ENCODE measurements at regions not wholly inside any gene's neighbourhood (a gene's known extent, or its start where the extent isn't known, plus 50 kb on each side); places are given as distances from the start of the nearest gene placed in this dataset.

GRCh38 chr6:84357631-84358030 is 130.2 kb upstream of the CEP162 start:
- no peak for DNase-seq (ENCODE audit: low spot score in 2 of 2, unreplicated experiment in 2 of 2)
- H3K36me3 Mint-ChIP-seq = no peaks in the 10 kb centered on the region

GRCh38 chr6:84356907-84357306 is 129.5 kb upstream of the CEP162 start:
- Mint-ChIP-seq H3K4me1 (peaks cover 20% of the 10 kb centered on the region), H3K36me3 (no peaks in the 10 kb centered on the region), H3K4me3 (no peak overlapping the region), H3K27ac (no peak overlapping the region), H3K9me3 (peaks cover 4% of the 10 kb centered on the region), H3K27me3 (ENCODE audit: low read depth) (peaks cover 30% of the 10 kb centered on the region)
- TF ChIP-seq CTCF (IDR thresholded peaks at IDR 0.05; ENCODE audit: unreplicated experiment) = no peak
- DNase-seq (ENCODE audit: low spot score in 2 of 2, unreplicated experiment in 2 of 2) = no peak

More at GRCh38 chr6:84357631-84358030, 130.2 kb upstream of the CEP162 start:
- peaks cover 4% of the 10 kb centered on the region for H3K9me3 Mint-ChIP-seq
- no peak overlapping the region for H3K4me3 Mint-ChIP-seq
- peaks cover 29% of the 10 kb centered on the region for H3K27me3 Mint-ChIP-seq (ENCODE audit: low read depth)
- peaks cover 19% of the 10 kb centered on the region for H3K4me1 Mint-ChIP-seq
- no peak for TF ChIP-seq CTCF (IDR thresholded peaks at IDR 0.05; ENCODE audit: unreplicated experiment)
- no peak overlapping the region for H3K27ac Mint-ChIP-seq

- no peak for TF ChIP-seq CTCF (IDR thresholded peaks at IDR 0.05; ENCODE audit: unreplicated experiment)
- Mint-ChIP-seq H3K27ac (peak overlapping the region; percentile 20), H3K36me3 (no peaks in the 10 kb centered on the region), H3K4me3 (no peak overlapping the region), H3K9me3 (peaks cover 4% of the 10 kb centered on the region), H3K4me1 (peaks cover 25% of the 10 kb centered on the region), H3K27me3 (ENCODE audit: low read depth) (peaks cover 34% of the 10 kb centered on the region)
- no peak for DNase-seq (ENCODE audit: low spot score in 2 of 2, unreplicated experiment in 2 of 2)
Observed at GRCh38 chr6:84353459-84354423, 126.3 kb upstream of the CEP162 start.

- Mint-ChIP-seq H3K9me3 (peaks cover 4% of the 10 kb centered on the region), H3K4me1 (peaks cover 25% of the 10 kb centered on the region), H3K36me3 (no peaks in the 10 kb centered on the region), H3K27me3 (ENCODE audit: low read depth) (peaks cover 40% of the 10 kb centered on the region), H3K27ac (no peak overlapping the region), H3K4me3 (no peak overlapping the region)
- DNase-seq (ENCODE audit: low spot score in 2 of 2, unreplicated experiment in 2 of 2) = no peak
- no peak for TF ChIP-seq CTCF (IDR thresholded peaks at IDR 0.05; ENCODE audit: unreplicated experiment)
Observed at GRCh38 chr6:84350397-84350796, 123.0 kb upstream of the CEP162 start.

- Mint-ChIP-seq H3K4me3 (no peak overlapping the region), H3K27ac (no peak overlapping the region), H3K36me3 (no peaks in the 10 kb centered on the region), H3K27me3 (ENCODE audit: low read depth) (peaks cover 45% of the 10 kb centered on the region), H3K9me3 (no peaks in the 10 kb centered on the region), H3K4me1 (peaks cover 25% of the 10 kb centered on the region)
- no peak for DNase-seq (ENCODE audit: low spot score in 2 of 2, unreplicated experiment in 2 of 2)
- no peak for TF ChIP-seq CTCF (IDR thresholded peaks at IDR 0.05; ENCODE audit: unreplicated experiment)
Observed at GRCh38 chr6:84349542-84349941, 122.1 kb upstream of the CEP162 start.

Data from mesothelial cell of epicardium (in vitro differentiated cells).